ENCODE measurements at regions not wholly inside any gene's neighbourhood (a gene's known extent, or its start where the extent isn't known, plus 50 kb on each side); places are given as distances from the start of the nearest gene placed in this dataset.

DNA sequence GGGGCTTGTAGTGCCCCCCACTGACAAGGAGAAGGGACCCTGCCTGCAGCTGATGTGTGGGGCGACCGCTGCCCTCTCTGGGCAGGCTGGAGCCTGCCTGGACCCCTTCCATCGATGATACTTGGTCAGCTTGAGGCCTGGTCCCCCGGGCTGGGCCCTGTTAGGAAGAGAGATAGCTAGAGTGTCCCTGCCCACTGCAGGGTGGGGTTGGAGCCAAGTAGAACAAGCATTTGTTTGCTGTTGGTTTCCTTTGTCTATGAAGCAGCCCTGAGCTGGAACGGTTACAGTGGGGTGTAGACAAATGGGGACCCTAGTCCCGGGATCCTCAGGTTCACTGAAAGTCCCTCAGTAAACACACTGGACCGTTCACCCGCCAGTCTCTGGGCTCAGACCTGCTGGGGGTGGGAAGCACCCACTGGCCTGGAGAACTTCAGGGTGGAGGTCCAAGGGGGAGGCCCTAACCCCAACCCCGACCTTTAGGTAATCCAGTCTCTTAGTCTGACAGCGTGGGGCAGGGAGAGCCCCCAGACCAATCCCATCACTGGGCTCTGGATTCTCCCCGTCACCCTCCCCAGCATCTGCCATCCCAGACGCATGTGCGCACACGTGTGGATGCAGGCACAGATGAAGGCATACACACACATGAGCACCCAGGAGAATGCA, 204.8 kb upstream of the ZNF536 start:
- ATAC-seq (ENCODE audit: insufficient read depth, low FRiP score) (no peak), DNase-seq (no peak)
- Histone ChIP-seq H3K9me3 (ENCODE audit: control insufficient read depth in 4 of 4, insufficient read depth in 3 of 4, low read length in 3 of 4) (peaks cover 0 to 13% (median 1%) of the 10 kb centered on the region in 4 donors), H3K27me3 (ENCODE audit: control insufficient read depth in 3 of 3, insufficient read depth in 3 of 3, low read length in 2 of 3) (peaks cover 0 to 2% (median 0%) of the 10 kb centered on the region in 3 donors), H3K4me1 (ENCODE audit: control insufficient read depth in 5 of 5, insufficient read depth in 5 of 5, low read length in 5 of 5) (no peaks in the 10 kb centered on the region), H3K4me3 (no peak overlapping the region), H3K27ac (ENCODE audit: low read depth in 1 of 2, low read length in 1 of 2) (no peak overlapping the region), H3K36me3 (ENCODE audit: control insufficient read depth in 4 of 4, insufficient read depth in 4 of 4, low read length in 4 of 4) (no peaks in the 10 kb centered on the region), H3K9ac (ENCODE audit: insufficient read depth in 1 of 2, low read length in 2 of 2) (no peak overlapping the region)
- TF ChIP-seq, protein P1, sequence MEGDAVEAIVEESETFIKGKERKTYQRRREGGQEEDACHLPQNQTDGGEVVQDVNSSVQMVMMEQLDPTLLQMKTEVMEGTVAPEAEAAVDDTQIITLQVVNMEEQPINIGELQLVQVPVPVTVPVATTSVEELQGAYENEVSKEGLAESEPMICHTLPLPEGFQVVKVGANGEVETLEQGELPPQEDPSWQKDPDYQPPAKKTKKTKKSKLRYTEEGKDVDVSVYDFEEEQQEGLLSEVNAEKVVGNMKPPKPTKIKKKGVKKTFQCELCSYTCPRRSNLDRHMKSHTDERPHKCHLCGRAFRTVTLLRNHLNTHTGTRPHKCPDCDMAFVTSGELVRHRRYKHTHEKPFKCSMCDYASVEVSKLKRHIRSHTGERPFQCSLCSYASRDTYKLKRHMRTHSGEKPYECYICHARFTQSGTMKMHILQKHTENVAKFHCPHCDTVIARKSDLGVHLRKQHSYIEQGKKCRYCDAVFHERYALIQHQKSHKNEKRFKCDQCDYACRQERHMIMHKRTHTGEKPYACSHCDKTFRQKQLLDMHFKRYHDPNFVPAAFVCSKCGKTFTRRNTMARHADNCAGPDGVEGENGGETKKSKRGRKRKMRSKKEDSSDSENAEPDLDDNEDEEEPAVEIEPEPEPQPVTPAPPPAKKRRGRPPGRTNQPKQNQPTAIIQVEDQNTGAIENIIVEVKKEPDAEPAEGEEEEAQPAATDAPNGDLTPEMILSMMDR (IDR thresholded peaks at IDR 0.05; ENCODE audit: control extremely low read depth, extremely low read depth) = no peak
- WGBS, 2 donors = 86 to 89% methylated on average over 14 of the region's 14 CpGs

DNA sequence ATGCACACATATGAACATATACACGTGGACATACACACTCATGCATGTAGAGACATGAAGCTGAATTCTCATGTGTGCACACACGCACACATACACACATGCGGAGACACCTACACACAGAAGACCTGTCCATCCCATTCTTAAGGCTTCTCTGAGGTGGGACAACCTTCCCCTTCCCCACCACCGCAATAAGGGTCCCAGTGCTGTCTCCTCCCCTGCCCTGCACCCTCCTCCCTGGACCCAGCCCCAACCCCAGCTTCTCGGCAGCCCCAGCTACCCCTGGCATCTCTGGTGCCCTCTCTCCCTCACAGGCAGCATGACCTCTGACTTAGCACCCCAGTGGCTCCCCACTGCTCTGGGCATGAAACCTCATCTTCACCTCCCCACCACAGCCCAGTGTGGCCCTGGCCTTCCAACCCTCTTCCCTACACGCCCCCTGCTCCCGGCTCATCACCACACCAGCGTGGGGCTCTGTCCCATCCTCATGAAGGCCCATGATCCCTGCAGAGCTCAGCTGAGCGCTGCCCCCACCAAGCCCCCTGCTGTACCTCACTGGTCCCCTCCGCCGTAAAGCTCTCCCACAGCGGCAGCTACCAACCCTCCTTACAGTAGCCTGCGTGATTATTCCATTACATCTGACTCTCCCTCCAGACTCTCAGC, 204.1 kb upstream of the ZNF536 start:
- no peaks in the 10 kb centered on the region for H3K36me3 ChIP-seq (ENCODE audit: control insufficient read depth in 4 of 4, insufficient read depth in 4 of 4, low read length in 4 of 4)
- H3K9ac ChIP-seq (ENCODE audit: insufficient read depth in 1 of 2, low read length in 2 of 2) = no peak overlapping the region
- peaks cover 0 to 2% (median 0%) of the 10 kb centered on the region in 3 donors for H3K27me3 ChIP-seq (ENCODE audit: control insufficient read depth in 3 of 3, insufficient read depth in 3 of 3, low read length in 2 of 3)
- peaks cover 0 to 14% (median 1%) of the 10 kb centered on the region in 4 donors for H3K9me3 ChIP-seq (ENCODE audit: control insufficient read depth in 4 of 4, insufficient read depth in 3 of 4, low read length in 3 of 4)
- H3K27ac ChIP-seq (ENCODE audit: low read depth in 1 of 2, low read length in 1 of 2) = no peak overlapping the region
- WGBS, 2 donors = 88 to 94% methylated on average over 13 of the region's 13 CpGs
- ATAC-seq (ENCODE audit: insufficient read depth, low FRiP score) (no peak), DNase-seq (no peak)
- TF ChIP-seq, protein P1 (IDR thresholded peaks at IDR 0.05; ENCODE audit: control extremely low read depth, extremely low read depth) = no peak
- H3K4me1 ChIP-seq (ENCODE audit: control insufficient read depth in 5 of 5, insufficient read depth in 5 of 5, low read length in 5 of 5) = no peaks in the 10 kb centered on the region
- no peak overlapping the region for H3K4me3 ChIP-seq

DNA sequence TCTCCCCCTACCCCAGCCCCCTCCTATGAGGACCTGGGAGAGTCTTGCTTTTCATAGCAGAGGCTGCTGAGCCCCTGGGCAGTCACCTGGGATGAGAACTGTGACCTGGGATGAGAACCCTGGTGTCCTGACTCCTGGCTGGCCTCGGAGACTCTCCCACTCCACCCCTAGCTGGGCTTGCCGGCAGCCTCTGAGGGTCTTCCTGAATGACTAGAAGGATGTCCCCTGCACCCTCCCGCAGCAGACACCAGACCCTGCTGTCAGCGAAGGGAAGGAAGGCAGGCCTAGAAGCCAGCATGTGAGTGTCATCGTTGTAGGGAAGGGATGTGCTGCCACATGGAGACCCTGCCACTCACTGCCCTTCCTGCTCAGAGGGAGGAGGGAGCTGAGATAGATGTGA, 203.4 kb upstream of the ZNF536 start:
- DNase-seq = no peak
- TF ChIP-seq, protein P1 (IDR thresholded peaks at IDR 0.05; ENCODE audit: control extremely low read depth, extremely low read depth) = no peak
- no peak overlapping the region for H3K27ac ChIP-seq (ENCODE audit: low read depth in 1 of 2, low read length in 1 of 2)
- H3K4me3 ChIP-seq = no peak overlapping the region
- peaks cover 0 to 2% (median 0%) of the 10 kb centered on the region in 3 donors for H3K27me3 ChIP-seq (ENCODE audit: control insufficient read depth in 3 of 3, insufficient read depth in 3 of 3, low read length in 2 of 3)
- H3K4me1 ChIP-seq (ENCODE audit: control insufficient read depth in 5 of 5, insufficient read depth in 5 of 5, low read length in 5 of 5) = no peaks in the 10 kb centered on the region
- H3K9ac ChIP-seq (ENCODE audit: insufficient read depth in 1 of 2, low read length in 2 of 2) = no peak overlapping the region
- no peak for ATAC-seq (ENCODE audit: insufficient read depth, low FRiP score)
- H3K36me3 ChIP-seq (ENCODE audit: control insufficient read depth in 4 of 4, insufficient read depth in 4 of 4, low read length in 4 of 4) = no peaks in the 10 kb centered on the region
- H3K9me3 ChIP-seq (ENCODE audit: control insufficient read depth in 4 of 4, insufficient read depth in 3 of 4, low read length in 3 of 4) = peaks cover 0 to 12% (median 1%) of the 10 kb centered on the region in 4 donors
- WGBS, 2 donors = 83 to 85% methylated on average over 5 of the region's 5 CpGs
